Keratinocyte (primary cell): ENCODE measurements at regions not wholly inside any gene's neighbourhood (a gene's known extent, or its start where the extent isn't known, plus 50 kb on each side); places are given as distances from the start of the nearest gene placed in this dataset.

ENCODE experiments used
- DNase-seq: peaks from one replicate; pipeline ENCODE4 v3.0.0-alpha.2; 2011; ENCODE audit warnings: low read depth, missing footprints, low spot score
- FAIRE-seq: peaks from 2 replicates; lab custom pipeline; 2011; peaks lifted over from hg19 to GRCh38; lab: Jason Lieb, UNC
- H2AFZ ChIP-seq: 2 replicates; pipeline ENCODE4 v1.6.0; 2012; ENCODE audit warnings: low read length, control low read depth, inconsistent platforms; ENCODE audit not compliant: control insufficient read depth
- H3K27ac ChIP-seq: 2 replicates; pipeline ENCODE4 v1.5.1; 2011; ENCODE audit warnings: low read length; ENCODE audit not compliant: control insufficient read depth, insufficient read depth
- H3K27me3 ChIP-seq: 3 replicates; pipeline ENCODE4 v1.6.0; 2011; ENCODE audit warnings: low read length; ENCODE audit not compliant: control insufficient read depth, insufficient read depth; ENCODE audit errors: extremely low read depth
- H3K36me3 ChIP-seq, 2 experiments: 2 replicates in 1 of 2; 3 replicates in 1 of 2; pipeline ENCODE4 v1.5.1; 2011; ENCODE audit warnings: low read length in 2 of 2, mild to moderate bottlenecking in 1 of 2; ENCODE audit not compliant: control insufficient read depth in 2 of 2, insufficient read depth in 2 of 2; ENCODE audit errors: extremely low read depth in 1 of 2
- H3K4me1 ChIP-seq: 3 replicates; pipeline ENCODE4 v1.5.1; 2011; ENCODE audit warnings: low read length; ENCODE audit not compliant: control insufficient read depth, insufficient read depth; ENCODE audit errors: extremely low read depth
- H3K4me2 ChIP-seq: 3 replicates; pipeline ENCODE4 v1.6.0; 2011; ENCODE audit warnings: low read depth, low read length; ENCODE audit not compliant: control insufficient read depth, insufficient read depth; ENCODE audit errors: extremely low read depth
- H3K4me3 ChIP-seq, 3 experiments: fragments of 200-600 bp in 1 of 3; sonication (generic) in 1 of 3; 2 replicates in 2 of 3; 3 replicates in 1 of 3; pipeline ENCODE4 v1.5.1; 2011 to 2016; ENCODE audit warnings: low read length in 3 of 3, mild to moderate bottlenecking in 3 of 3, control low read depth in 2 of 3, inconsistent platforms in 1 of 3, low read depth in 1 of 3, mixed read lengths in 1 of 3, mixed run types in 1 of 3, moderate library complexity in 1 of 3; ENCODE audit not compliant: control insufficient read depth in 2 of 3, insufficient read depth in 2 of 3; ENCODE audit errors: extremely low read depth in 1 of 3
- H3K79me2 ChIP-seq: 2 replicates; pipeline ENCODE4 v1.6.0; 2012; ENCODE audit warnings: low read length; ENCODE audit not compliant: control insufficient read depth, insufficient read depth
- H3K9ac ChIP-seq: 3 replicates; pipeline ENCODE4 v1.6.0; 2011; ENCODE audit warnings: low read length; ENCODE audit not compliant: control insufficient read depth, insufficient read depth; ENCODE audit errors: extremely low read depth
- H3K9me1 ChIP-seq: 3 replicates; pipeline ENCODE4 v1.6.0; 2011; ENCODE audit warnings: low read length; ENCODE audit not compliant: control insufficient read depth, insufficient read depth; ENCODE audit errors: extremely low read depth
- H3K9me3 ChIP-seq: 2 replicates; pipeline ENCODE4 v1.5.1; 2012; ENCODE audit warnings: low read depth, low read length; ENCODE audit not compliant: control insufficient read depth
- H4K20me1 ChIP-seq: 3 replicates; pipeline ENCODE4 v1.6.0; 2011; ENCODE audit warnings: low read length; ENCODE audit not compliant: control insufficient read depth, insufficient read depth; ENCODE audit errors: extremely low read depth
- EZH2 ChIP-seq: IDR thresholded peaks from one replicate; pipeline ENCODE4 v1.6.1; 2012; ENCODE audit warnings: inconsistent platforms, mild to moderate bottlenecking, low read length, moderate library complexity
- dilution Hi-C: fragments of 300-500 bp; cut with MboI; formaldehyde crosslinking; loops from one replicate; pipeline ENCODE4 v1.7.0; 2020; ENCODE audit warnings: low sequenced_read_pairs; ENCODE audit not compliant: extremely low pct_ligation_motif_present
- TF ChIP-seq, protein P1 (sequence below), 3 experiments: IDR thresholded peaks in 1 of 3; conservative IDR thresholded peaks in 1 of 3; optimal IDR thresholded peaks in 1 of 3; 2 replicates in 2 of 3; 3 replicates in 1 of 3; pipeline versions ENCODE3 to v1.5.1; 2011; ENCODE audit warnings: low read length in 3 of 3, mild to moderate bottlenecking in 3 of 3, moderate library complexity in 2 of 3, control low read depth in 1 of 3, inconsistent platforms in 1 of 3; ENCODE audit not compliant: insufficient read depth in 2 of 3; ENCODE audit errors: extremely low read depth in 1 of 3

DNA sequence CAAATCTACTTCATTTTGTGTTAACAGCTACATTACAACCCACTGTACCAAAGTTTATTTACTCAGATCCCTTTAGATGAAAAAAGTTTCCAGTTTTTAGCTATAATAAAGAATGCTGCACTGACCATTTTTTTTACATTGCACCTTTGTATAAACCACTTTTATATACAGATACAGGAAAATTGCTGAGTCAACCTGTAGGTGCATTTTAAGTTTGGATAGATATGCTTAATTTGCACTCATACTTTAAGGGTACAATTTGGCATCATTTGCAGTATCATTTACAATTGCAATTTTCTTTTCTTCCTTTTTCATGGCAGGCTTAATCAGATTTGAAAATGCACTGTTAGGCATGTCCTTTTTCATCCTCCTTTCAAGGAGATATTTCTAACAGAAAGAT is 257.8 kb upstream of the LMO3 start:
- Histone ChIP-seq H3K4me3 (no peak overlapping the region), H3K9ac (no peak overlapping the region), H3K27ac (no peak overlapping the region), H3K4me1 (no peaks in the 10 kb centered on the region), H3K9me3 (no peaks in the 10 kb centered on the region), H3K27me3 (no peaks in the 10 kb centered on the region), H3K36me3 (no peaks in the 10 kb centered on the region), H2AFZ (no peak overlapping the region), H3K4me2 (no peak overlapping the region), H4K20me1 (no peaks in the 10 kb centered on the region), H3K79me2 (no peaks in the 10 kb centered on the region), H3K9me1 (no peaks in the 10 kb centered on the region)
- dilution Hi-C loops = no loop called here
- DNase-seq (no peak), FAIRE-seq (no peak)
- TF ChIP-seq EZH2 = no peak
- TF ChIP-seq, protein P1, sequence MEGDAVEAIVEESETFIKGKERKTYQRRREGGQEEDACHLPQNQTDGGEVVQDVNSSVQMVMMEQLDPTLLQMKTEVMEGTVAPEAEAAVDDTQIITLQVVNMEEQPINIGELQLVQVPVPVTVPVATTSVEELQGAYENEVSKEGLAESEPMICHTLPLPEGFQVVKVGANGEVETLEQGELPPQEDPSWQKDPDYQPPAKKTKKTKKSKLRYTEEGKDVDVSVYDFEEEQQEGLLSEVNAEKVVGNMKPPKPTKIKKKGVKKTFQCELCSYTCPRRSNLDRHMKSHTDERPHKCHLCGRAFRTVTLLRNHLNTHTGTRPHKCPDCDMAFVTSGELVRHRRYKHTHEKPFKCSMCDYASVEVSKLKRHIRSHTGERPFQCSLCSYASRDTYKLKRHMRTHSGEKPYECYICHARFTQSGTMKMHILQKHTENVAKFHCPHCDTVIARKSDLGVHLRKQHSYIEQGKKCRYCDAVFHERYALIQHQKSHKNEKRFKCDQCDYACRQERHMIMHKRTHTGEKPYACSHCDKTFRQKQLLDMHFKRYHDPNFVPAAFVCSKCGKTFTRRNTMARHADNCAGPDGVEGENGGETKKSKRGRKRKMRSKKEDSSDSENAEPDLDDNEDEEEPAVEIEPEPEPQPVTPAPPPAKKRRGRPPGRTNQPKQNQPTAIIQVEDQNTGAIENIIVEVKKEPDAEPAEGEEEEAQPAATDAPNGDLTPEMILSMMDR (optimal IDR thresholded peaks at IDR 0.05 in 1 of 3, IDR thresholded peaks at IDR 0.05 in 1 of 3, conservative IDR thresholded peaks at IDR 0.05 in 1 of 3; ENCODE audit: extremely low read depth in 1 of 3, insufficient read depth in 2 of 3, low read length in 3 of 3) = no peak

DNA sequence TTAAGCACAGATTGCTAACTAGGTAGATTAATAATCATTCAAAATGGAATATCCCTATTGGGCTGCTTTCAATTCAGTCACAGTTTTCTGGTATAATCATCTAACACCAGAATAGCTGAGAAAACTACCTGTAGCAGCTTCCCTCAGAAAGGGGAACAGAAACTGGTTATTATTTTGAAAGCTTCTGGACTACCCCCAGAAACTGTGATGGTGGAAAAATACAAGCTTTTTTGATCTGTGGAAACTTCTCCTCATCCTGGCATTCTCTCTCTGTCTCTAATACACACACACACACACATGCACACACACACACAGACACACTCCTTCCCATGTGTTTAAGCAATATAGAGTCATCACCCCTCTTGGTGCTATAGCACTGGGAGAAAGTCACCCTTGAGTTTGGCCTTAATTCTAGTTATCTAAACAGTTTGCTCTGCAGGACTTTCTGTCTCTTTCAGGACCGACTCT is 251.5 kb upstream of the LMO3 start:
- Histone ChIP-seq H3K4me1 (no peaks in the 10 kb centered on the region), H3K4me3 (no peak overlapping the region), H2AFZ (no peak overlapping the region), H3K9ac (no peak overlapping the region), H3K9me3 (no peaks in the 10 kb centered on the region), H3K9me1 (no peaks in the 10 kb centered on the region), H3K27ac (no peak overlapping the region), H4K20me1 (no peaks in the 10 kb centered on the region), H3K36me3 (no peaks in the 10 kb centered on the region), H3K4me2 (no peak overlapping the region), H3K27me3 (no peaks in the 10 kb centered on the region), H3K79me2 (no peaks in the 10 kb centered on the region)
- TF ChIP-seq, protein P1 (optimal IDR thresholded peaks at IDR 0.05 in 1 of 3, IDR thresholded peaks at IDR 0.05 in 1 of 3, conservative IDR thresholded peaks at IDR 0.05 in 1 of 3; ENCODE audit: extremely low read depth in 1 of 3, insufficient read depth in 2 of 3, low read length in 3 of 3) = no peak
- no peak for TF ChIP-seq EZH2
- dilution Hi-C loops = no loop called here
- DNase-seq (no peak), FAIRE-seq (no peak)
